Endothelial cell of umbilical vein (primary cell): ENCODE measurements at regions not wholly inside any gene's neighbourhood (a gene's known extent, or its start where the extent isn't known, plus 50 kb on each side); places are given as distances from the start of the nearest gene placed in this dataset.

Source experiments
- BruUV-seq: library from RNA; stranded (reverse); fragments of 400-500 nt; replicated peaks from 2 replicates; lab custom pipeline; 2021; lab: Mats Ljungman, UMichigan
- CTCF ChIA-PET: fragments of 300-600, 350-600 bp; sonication (Branson Sonifier 250); formaldehyde crosslinking; loops from one replicate; lab custom pipeline; 2021; ENCODE audit warnings: antibody characterized with exemption, inconsistent platforms; lab: Charles Lee
- POLR2A ChIA-PET: fragments of 300-600, 350-600 bp; sonication (Branson Sonifier 250); formaldehyde crosslinking; loops from one replicate; lab custom pipeline; 2021; ENCODE audit warnings: antibody characterized with exemption, inconsistent platforms; lab: Charles Lee
- DNase-seq: peaks from one replicate; pipeline ENCODE4 v3.0.0-alpha.2; 2011; ENCODE audit warnings: low read depth, low spot score
- FAIRE-seq: peaks from 2 replicates; lab custom pipeline; 2011; peaks lifted over from hg19 to GRCh38; lab: Jason Lieb, UNC
- H2AFZ ChIP-seq: 2 replicates; pipeline ENCODE4 v1.6.0; 2012; ENCODE audit warnings: low read depth, low read length, control low read depth, inconsistent platforms
- H3K27ac ChIP-seq: 2 replicates; pipeline ENCODE4 v1.5.1; 2011; ENCODE audit warnings: low read depth, mild to moderate bottlenecking, control low read depth, low read length, moderate library complexity; ENCODE audit not compliant: insufficient read depth
- H3K27me3 ChIP-seq, 2 experiments: 2 replicates each; pipeline versions ENCODE4 v1.6.0 to v1.6.1; 2011; ENCODE audit warnings: low read length in 2 of 2, mixed read lengths in 1 of 2; ENCODE audit not compliant: control insufficient read depth in 2 of 2, insufficient read depth in 2 of 2
- H3K36me3 ChIP-seq, 2 experiments: 2 replicates in 1 of 2; 3 replicates in 1 of 2; pipeline ENCODE4 v1.5.1; 2011; ENCODE audit warnings: low read length in 2 of 2, mild to moderate bottlenecking in 1 of 2, moderate library complexity in 1 of 2; ENCODE audit not compliant: control insufficient read depth in 2 of 2, insufficient read depth in 2 of 2; ENCODE audit errors: extremely low read depth in 1 of 2
- H3K4me1 ChIP-seq: 3 replicates; pipeline ENCODE4 v1.5.1; 2011; ENCODE audit warnings: mild to moderate bottlenecking, low read length; ENCODE audit not compliant: control insufficient read depth, insufficient read depth; ENCODE audit errors: extremely low read depth
- H3K4me2 ChIP-seq: 2 replicates; pipeline ENCODE4 v1.6.1; 2011; ENCODE audit warnings: low read length, control low read depth, mixed read lengths; ENCODE audit not compliant: insufficient read depth
- H3K4me3 ChIP-seq, 3 experiments: fragments of 200-600 bp in 1 of 3; sonication (generic), shearing (Covaris generic) in 1 of 3; replicated peaks in 1 of 3; 2 replicates each; pipeline ENCODE4 v1.5.1; 2011 to 2016; ENCODE audit warnings: control low read depth in 3 of 3, low read length in 3 of 3, mild to moderate bottlenecking in 2 of 3, inconsistent platforms in 1 of 3, low read depth in 1 of 3, moderate library complexity in 1 of 3; ENCODE audit not compliant: insufficient read depth in 1 of 3
- H3K79me2 ChIP-seq: 2 replicates; pipeline ENCODE4 v1.6.0; 2012; ENCODE audit warnings: low read length, inconsistent platforms; ENCODE audit not compliant: control insufficient read depth, insufficient read depth
- H3K9ac ChIP-seq: replicated peaks from 2 replicates; pipeline ENCODE3; 2011; ENCODE audit warnings: low read length, control low read depth; ENCODE audit not compliant: insufficient read depth; ENCODE audit errors: extremely low read depth
- H3K9me1 ChIP-seq: replicated peaks from 3 replicates; pipeline ENCODE4 v1.6.0; 2011; ENCODE audit warnings: mild to moderate bottlenecking, low read length; ENCODE audit not compliant: control insufficient read depth, insufficient read depth; ENCODE audit errors: extremely low read depth
- H3K9me3 ChIP-seq: replicated peaks from 2 replicates; pipeline ENCODE4 v1.5.1; 2012; ENCODE audit warnings: low read length, inconsistent platforms; ENCODE audit not compliant: control insufficient read depth, insufficient read depth
- H4K20me1 ChIP-seq: replicated peaks from 2 replicates; pipeline ENCODE3; 2011; ENCODE audit warnings: mild to moderate bottlenecking, low read length; ENCODE audit not compliant: control insufficient read depth, insufficient read depth; ENCODE audit errors: extremely low read depth
- CTCF ChIP-seq, 2 donors: IDR thresholded peaks; 1 replicate in 1 of 2; 2 replicates in 1 of 2; pipeline ENCODE4 v1.5.1; 2011; ENCODE audit warnings: low read length in 2 of 2, mild to moderate bottlenecking in 2 of 2, moderate library complexity in 2 of 2, control low read depth in 1 of 2, inconsistent platforms in 1 of 2, low read depth in 1 of 2; ENCODE audit not compliant: insufficient read depth in 1 of 2; ENCODE audit errors: extremely low read depth in 1 of 2
- EZH2 ChIP-seq: IDR thresholded peaks from 2 replicates; pipeline ENCODE4 v1.6.1; 2012; ENCODE audit warnings: borderline replicate concordance, low read depth, mild to moderate bottlenecking, moderate library complexity, low read length, inconsistent platforms; ENCODE audit not compliant: severe bottlenecking
- FOS ChIP-seq: IDR thresholded peaks from 2 replicates; pipeline ENCODE4 v1.6.1; 2011; ENCODE audit warnings: mild to moderate bottlenecking, low read length, moderate library complexity, borderline replicate concordance; ENCODE audit not compliant: insufficient read depth
- GATA2 ChIP-seq: IDR thresholded peaks from 2 replicates; pipeline ENCODE4 v1.7.0; 2011; ENCODE audit warnings: low read depth, mild to moderate bottlenecking, moderate library complexity, mixed read lengths, low read length; ENCODE audit not compliant: insufficient read length, insufficient read depth
- JUN ChIP-seq: IDR thresholded peaks from 2 replicates; pipeline ENCODE4 v1.6.1; 2011; ENCODE audit warnings: borderline replicate concordance, low read depth; ENCODE audit not compliant: insufficient read length, insufficient read depth
- MAX ChIP-seq: IDR thresholded peaks from 2 replicates; pipeline ENCODE4 v1.6.1; 2011; ENCODE audit not compliant: insufficient read depth, insufficient read length
- MYC ChIP-seq: IDR thresholded peaks from one replicate; pipeline ENCODE4 v1.6.1; 2011; ENCODE audit warnings: mild to moderate bottlenecking, low read depth, low read length
- POLR2A ChIP-seq: IDR thresholded peaks from 2 replicates; pipeline ENCODE4 v1.6.1; 2012; ENCODE audit warnings: low read depth, mild to moderate bottlenecking, control low read depth, low read length
- POLR2AphosphoS5 ChIP-seq: IDR thresholded peaks from 2 replicates; pipeline ENCODE4 v1.6.1; 2012; ENCODE audit warnings: low read depth, mild to moderate bottlenecking, control low read depth, low read length, moderate library complexity; ENCODE audit not compliant: insufficient read depth
- dilution Hi-C: fragments of 300-500 bp; cut with MboI; formaldehyde crosslinking; loops from one replicate; pipeline ENCODE4 v1.15.0; 2019; ENCODE audit warnings: low sequenced_read_pairs; ENCODE audit not compliant: extremely low pct_ligation_motif_present
- intact Hi-C: fragments of 100-400 bp; cut with micrococcal nuclease; formaldehyde crosslinking; loops from one replicate; pipeline ENCODE4 v1.10.0; 2022

GRCh38 chr2:189248141-189248540 is 68.6 kb upstream of the COL5A2 start:
- no TSS peak for BruUV-seq
- TF ChIP-seq EZH2 = no peak
- no peak for TF ChIP-seq MAX
- no peak for TF ChIP-seq JUN
- TF ChIP-seq MYC = no peak
- no peak for TF ChIP-seq POLR2AphosphoS5
- no peak for TF ChIP-seq POLR2A
- no peak for TF ChIP-seq FOS
- no peak for TF ChIP-seq CTCF (IDR thresholded peaks at IDR 0.05; ENCODE audit: extremely low read depth in 1 of 2, insufficient read depth in 1 of 2, low read depth in 1 of 2, low read length in 2 of 2)
- TF ChIP-seq GATA2 = no peak
- dilution Hi-C loops = no loop called here
- H2AFZ ChIP-seq = no peak overlapping the region
- CTCF ChIA-PET = interaction anchor here (1.1 to 1.7 kb wide), 3 partner anchors 10 to 38 kb away, joined by 3 to 5 read pairs (median 4); no protein-coding TSS in a partner anchor
- H3K9me1 ChIP-seq = no peaks in the 10 kb centered on the region
- intact Hi-C loops = no loop called here
- no peak overlapping the region for H3K9ac ChIP-seq
- no peak overlapping the region for H3K4me2 ChIP-seq
- H3K36me3 ChIP-seq = no peaks in the 10 kb centered on the region
- H3K9me3 ChIP-seq = no peaks in the 10 kb centered on the region
- no peaks in the 10 kb centered on the region for H3K79me2 ChIP-seq
- DNase-seq (no peak), FAIRE-seq (no peak)
- no peak overlapping the region for H3K4me3 ChIP-seq
- H4K20me1 ChIP-seq = no peaks in the 10 kb centered on the region
- H3K4me1 ChIP-seq = no peaks in the 10 kb centered on the region
- H3K27me3 ChIP-seq = no peaks in the 10 kb centered on the region
- H3K27ac ChIP-seq = no peak overlapping the region
- POLR2A ChIA-PET = no interaction called here
